GM21737 (cell line): ENCODE measurements at regions not wholly inside any gene's neighbourhood (a gene's known extent, or its start where the extent isn't known, plus 50 kb on each side); places are given as distances from the start of the nearest gene placed in this dataset.

ENCODE experiments used
- ATAC-seq: cut with Tn5 transposase; IDR thresholded peaks from one replicate; pipeline ENCODE4 v1.9.1; 2021; ENCODE audit warnings: mild to moderate bottlenecking, moderate library complexity; ENCODE audit not compliant: unreplicated experiment

DNA sequence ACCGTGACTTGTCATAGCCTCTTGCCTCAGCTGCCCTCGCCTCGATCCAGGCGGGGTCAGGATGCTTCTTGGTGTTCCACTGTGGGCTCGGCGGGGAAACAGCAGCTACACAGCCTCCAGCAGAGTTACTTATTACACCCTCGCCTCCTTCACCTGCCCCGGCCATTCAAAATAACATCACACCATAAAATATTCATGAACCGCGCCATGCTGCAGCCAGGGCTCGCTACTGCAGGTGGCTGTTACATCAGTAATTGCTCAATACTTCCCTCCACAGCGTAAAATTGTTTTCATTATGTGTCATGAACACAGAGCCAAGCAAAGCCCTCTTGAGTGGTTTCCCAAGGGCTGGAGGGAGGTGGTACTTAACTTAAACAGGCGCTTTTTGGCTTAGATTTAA lies 241.5 kb upstream of the SP8 start:
- ATAC-seq = no peak

DNA sequence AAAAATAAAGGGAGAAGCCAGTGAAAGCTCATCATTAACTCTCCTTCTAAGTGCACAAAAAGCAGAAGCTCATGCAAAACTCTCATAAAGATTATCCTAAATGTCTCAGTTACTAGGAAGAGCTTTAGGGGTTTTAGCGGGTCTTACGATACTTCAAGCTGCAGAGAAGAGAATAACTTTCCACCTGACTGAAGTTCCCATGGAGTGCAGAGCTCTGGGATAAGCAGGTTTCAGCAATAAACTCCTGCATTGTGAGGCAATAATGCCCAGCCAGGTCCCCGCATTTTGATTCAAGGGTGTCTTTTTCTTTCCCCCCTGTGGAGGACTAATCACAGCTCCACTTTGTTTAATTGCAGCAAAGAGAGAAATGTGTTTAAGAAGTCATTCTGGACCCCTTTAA lies 241.9 kb upstream of the SP8 start:
- ATAC-seq = no peak

- ATAC-seq = no peak
Observed at GRCh38 chr7:21029006-21029405, 242.3 kb upstream of the SP8 start.

DNA sequence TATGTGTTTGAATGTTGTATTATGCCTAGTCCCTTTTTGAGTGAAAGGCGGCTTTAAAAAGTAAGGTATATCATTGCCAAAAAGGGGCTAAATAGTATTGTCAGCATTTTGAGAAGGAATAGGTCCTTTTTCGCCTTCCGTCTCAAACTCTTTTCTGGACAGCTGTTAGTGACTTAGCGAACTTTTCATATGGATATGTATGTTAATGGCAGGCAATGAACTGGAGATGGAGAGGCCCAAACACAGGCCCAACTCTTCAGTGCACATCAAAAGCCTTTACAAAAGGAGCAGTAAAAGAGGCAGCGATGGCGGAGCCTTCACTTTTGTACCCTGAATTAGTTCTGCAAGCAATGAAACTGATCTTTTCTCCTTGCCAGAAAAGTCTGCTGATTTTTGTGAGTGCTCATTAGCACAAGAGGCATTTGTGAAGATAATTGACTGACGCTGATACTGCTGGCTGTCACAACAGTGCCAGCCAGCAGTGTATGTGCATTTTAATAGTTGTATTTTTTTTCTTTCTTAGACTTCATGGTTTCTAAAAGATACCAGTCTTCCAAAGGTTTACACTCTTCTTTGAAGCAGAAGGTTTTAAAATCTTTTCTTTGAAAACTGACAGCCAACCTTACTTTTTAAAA lies 243.7 kb upstream of the SP8 start:
- no peak for ATAC-seq

- no peak for ATAC-seq
Observed at GRCh38 chr7:21041252-21041651, 254.6 kb upstream of the SP8 start.

DNA sequence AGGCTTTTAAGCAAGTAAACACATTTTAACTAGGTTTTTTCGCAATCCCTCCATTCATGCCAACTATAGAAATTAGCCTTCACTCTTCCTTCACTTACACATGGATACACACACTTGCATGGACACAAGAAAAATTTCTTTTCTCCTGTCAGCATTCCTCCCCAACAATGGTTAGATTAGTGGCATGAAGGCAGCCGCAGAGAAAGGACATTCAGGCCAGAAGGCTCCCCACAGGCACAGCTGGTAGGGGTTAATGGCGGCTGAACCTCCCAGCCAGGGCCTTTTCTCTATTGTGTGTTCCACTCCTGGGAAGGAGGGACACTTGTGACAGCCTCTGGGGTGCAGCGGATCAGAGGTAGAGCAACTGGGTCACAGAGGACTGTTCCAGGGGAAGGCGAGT lies 255.0 kb upstream of the SP8 start:
- no peak for ATAC-seq

GRCh38 chr7:21044384-21044783 lies 257.7 kb upstream of the SP8 start:
- no peak for ATAC-seq

- ATAC-seq = no peak
Observed at GRCh38 chr7:21044913-21045568, 258.4 kb upstream of the SP8 start.

DNA sequence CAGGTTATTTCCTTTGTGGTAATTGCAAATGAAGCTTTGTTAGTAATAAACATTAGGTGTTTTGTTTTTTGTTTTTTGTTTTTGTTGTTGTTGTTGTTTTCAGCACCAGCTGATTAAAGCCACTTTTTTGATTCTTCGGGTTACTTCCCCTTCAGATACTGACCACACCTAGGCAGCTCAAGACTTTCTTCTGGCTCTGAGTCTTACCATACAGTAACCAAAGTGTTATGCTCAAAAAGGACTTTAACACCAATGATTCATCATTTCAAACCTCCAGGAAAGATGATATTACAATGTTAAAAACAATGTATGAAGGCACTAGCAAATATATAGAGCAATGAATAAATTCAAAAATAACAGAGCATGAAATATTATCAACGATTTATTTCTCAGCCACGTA lies 265.2 kb upstream of the SP8 start:
- ATAC-seq = no peak

- no peak for ATAC-seq
Observed at GRCh38 chr7:21054427-21055112, 267.9 kb upstream of the SP8 start.

- ATAC-seq = no peak
Observed at GRCh38 chr7:21059069-21059468, 272.4 kb upstream of the SP8 start.

DNA sequence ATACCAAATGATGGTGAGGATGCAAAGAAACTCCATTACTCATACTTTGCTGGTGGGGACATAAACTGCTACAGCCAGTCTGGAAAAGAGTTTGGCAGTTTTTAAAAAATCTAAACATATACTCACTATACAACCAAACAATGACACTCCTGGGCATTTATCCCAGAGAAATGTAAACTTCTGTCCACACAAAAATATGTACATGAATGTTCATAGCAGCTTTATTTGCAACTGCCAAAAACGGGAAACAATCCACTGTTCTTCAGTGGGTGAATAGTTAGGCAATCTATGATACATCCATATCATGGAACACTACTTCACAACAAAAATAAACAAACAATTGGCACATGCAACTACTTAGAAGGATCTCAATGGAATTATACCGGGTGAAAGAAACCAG lies 276.4 kb upstream of the SP8 start:
- no peak for ATAC-seq

- ATAC-seq = no peak
Observed at GRCh38 chr7:21064698-21065648, 278.3 kb upstream of the SP8 start.

DNA sequence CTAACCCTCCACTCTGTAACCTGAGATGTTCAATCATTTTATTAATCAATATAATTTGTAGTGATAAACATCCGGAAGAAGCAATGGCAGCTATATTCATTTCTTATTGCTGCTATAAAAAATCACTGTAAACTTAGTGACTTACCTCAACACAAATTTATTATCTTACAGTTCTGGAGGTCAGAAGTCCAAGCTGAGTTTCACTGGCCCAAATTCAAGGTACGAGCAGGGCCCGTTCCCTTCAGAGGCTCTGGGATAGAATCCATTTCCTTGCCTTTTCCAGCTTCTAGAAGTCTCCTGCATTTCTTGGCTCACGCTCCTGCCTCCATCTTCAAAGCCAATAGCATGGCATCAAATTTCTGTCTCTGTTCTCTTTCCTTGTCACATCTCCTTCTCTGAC lies 279.5 kb upstream of the SP8 start:
- ATAC-seq = no peak

GRCh38 chr7:21067216-21067615 lies 280.5 kb upstream of the SP8 start:
- ATAC-seq = no peak

- ATAC-seq = no peak
Observed at GRCh38 chr7:21070571-21071090, 283.9 kb upstream of the SP8 start.

GRCh38 chr7:21071561-21072501 lies 285.1 kb upstream of the SP8 start:
- ATAC-seq = peak; percentile 54

- no peak for ATAC-seq
Observed at GRCh38 chr7:21076054-21076453, 289.4 kb upstream of the SP8 start.

- ATAC-seq = no peak
Observed at GRCh38 chr7:21076574-21076973, 289.9 kb upstream of the SP8 start.

DNA sequence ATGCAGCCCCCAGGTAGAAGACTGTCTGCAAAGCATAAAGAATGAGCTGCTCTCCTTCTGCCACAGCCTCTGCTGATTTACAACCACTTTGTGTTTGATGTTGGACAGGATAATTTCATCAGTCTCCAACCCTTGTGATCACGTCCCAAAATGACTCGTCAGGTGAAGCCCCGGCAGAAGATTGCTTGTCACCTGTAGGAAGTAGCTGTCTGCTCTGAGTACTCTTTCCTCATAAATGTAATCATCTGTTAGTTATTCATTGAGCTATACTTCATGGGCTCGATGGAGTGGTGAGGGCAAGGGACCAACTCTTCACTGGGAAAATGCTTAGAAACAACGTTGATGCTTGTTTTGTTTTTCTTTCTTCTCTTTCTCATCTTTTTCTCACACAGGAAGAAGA lies 290.9 kb upstream of the SP8 start:
- no peak for ATAC-seq
